Glutamatergic neuron (in vitro differentiated cells): ENCODE measurements at regions not wholly inside any gene's neighbourhood (a gene's known extent, or its start where the extent isn't known, plus 50 kb on each side); places are given as distances from the start of the nearest gene placed in this dataset.
A peak's percentile ranks its signal among the peaks of the same experiment; 100 is the strongest.

Source experiments
- DNase-seq: peaks from one replicate; pipeline ENCODE4 v3.0.0; 2022
- H3K27ac Mint-ChIP-seq: one replicate; pipeline ENCODE4 v1.8.0; 2020; ENCODE audit warnings: mild to moderate bottlenecking, mixed read lengths, inconsistent platforms; ENCODE audit not compliant: unreplicated experiment
- H3K27me3 Mint-ChIP-seq: one replicate; pipeline ENCODE4 v1.8.0; 2020; ENCODE audit warnings: mild to moderate bottlenecking, moderate library complexity, mixed read lengths, inconsistent platforms; ENCODE audit not compliant: unreplicated experiment
- H3K36me3 Mint-ChIP-seq: one replicate; pipeline ENCODE4 v1.8.0; 2020; ENCODE audit warnings: mild to moderate bottlenecking, mixed read lengths, inconsistent platforms; ENCODE audit not compliant: unreplicated experiment
- H3K4me1 Mint-ChIP-seq: one replicate; pipeline ENCODE4 v1.8.0; 2020; ENCODE audit warnings: mild to moderate bottlenecking, low read depth, mixed read lengths, inconsistent platforms; ENCODE audit not compliant: unreplicated experiment
- H3K4me3 Mint-ChIP-seq: one replicate; pipeline ENCODE4 v1.8.0; 2020; ENCODE audit warnings: mild to moderate bottlenecking, mixed read lengths, inconsistent platforms; ENCODE audit not compliant: unreplicated experiment
- H3K9me3 Mint-ChIP-seq: one replicate; pipeline ENCODE4 v1.8.0; 2020; ENCODE audit warnings: mild to moderate bottlenecking, moderate library complexity, mixed read lengths, inconsistent platforms; ENCODE audit not compliant: unreplicated experiment
- TF ChIP-seq, protein P1 (sequence below): fragments of 200-600 bp; sonication (generic); IDR thresholded peaks from one replicate; pipeline ENCODE4 v1.5.0; 2021; ENCODE audit not compliant: partially characterized antibody, unreplicated experiment

GRCh38 chr20:48066851-48067250, 281.6 kb upstream of the SULF2 start:
- no peak overlapping the region for H3K27ac Mint-ChIP-seq
- no peak overlapping the region for H3K4me3 Mint-ChIP-seq
- no peaks in the 10 kb centered on the region for H3K36me3 Mint-ChIP-seq

GRCh38 chr20:48066246-48066645, 281.0 kb upstream of the SULF2 start:
- H3K27ac Mint-ChIP-seq = no peak overlapping the region
- H3K9me3 Mint-ChIP-seq = no peaks in the 10 kb centered on the region
- no peak overlapping the region for H3K4me3 Mint-ChIP-seq
- peaks cover 9% of the 10 kb centered on the region for H3K4me1 Mint-ChIP-seq
- H3K36me3 Mint-ChIP-seq = no peaks in the 10 kb centered on the region
- TF ChIP-seq, protein P1, sequence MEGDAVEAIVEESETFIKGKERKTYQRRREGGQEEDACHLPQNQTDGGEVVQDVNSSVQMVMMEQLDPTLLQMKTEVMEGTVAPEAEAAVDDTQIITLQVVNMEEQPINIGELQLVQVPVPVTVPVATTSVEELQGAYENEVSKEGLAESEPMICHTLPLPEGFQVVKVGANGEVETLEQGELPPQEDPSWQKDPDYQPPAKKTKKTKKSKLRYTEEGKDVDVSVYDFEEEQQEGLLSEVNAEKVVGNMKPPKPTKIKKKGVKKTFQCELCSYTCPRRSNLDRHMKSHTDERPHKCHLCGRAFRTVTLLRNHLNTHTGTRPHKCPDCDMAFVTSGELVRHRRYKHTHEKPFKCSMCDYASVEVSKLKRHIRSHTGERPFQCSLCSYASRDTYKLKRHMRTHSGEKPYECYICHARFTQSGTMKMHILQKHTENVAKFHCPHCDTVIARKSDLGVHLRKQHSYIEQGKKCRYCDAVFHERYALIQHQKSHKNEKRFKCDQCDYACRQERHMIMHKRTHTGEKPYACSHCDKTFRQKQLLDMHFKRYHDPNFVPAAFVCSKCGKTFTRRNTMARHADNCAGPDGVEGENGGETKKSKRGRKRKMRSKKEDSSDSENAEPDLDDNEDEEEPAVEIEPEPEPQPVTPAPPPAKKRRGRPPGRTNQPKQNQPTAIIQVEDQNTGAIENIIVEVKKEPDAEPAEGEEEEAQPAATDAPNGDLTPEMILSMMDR = no peak
- no peak for DNase-seq
- peaks cover 2% of the 10 kb centered on the region for H3K27me3 Mint-ChIP-seq

More at GRCh38 chr20:48066851-48067250, 281.6 kb upstream of the SULF2 start:
- no peak for DNase-seq
- Mint-ChIP-seq H3K4me1 (peaks cover 9% of the 10 kb centered on the region), H3K9me3 (no peaks in the 10 kb centered on the region), H3K27me3 (peaks cover 2% of the 10 kb centered on the region)
- TF ChIP-seq, protein P1 = no peak

DNA sequence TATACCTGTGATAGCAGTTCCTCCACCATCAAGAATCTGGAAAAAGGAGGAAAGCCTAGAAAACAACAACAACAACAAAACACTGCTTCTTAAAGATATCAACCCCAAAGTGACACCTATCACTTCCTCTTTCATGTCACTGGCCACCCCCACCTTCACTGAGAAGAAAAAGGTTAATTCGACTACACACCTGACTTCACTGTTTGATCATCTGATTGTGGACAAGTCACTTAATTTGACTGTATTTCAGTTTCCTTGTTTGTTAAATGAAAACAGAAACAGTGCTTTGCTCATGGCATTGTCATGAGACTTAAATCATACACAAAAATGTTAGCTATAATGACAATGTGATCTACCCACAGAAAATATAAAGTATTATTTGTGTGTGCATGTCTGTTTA, 280.6 kb upstream of the SULF2 start:
- H3K4me1 Mint-ChIP-seq = peaks cover 13% of the 10 kb centered on the region
- no peak overlapping the region for H3K27ac Mint-ChIP-seq
- DNase-seq = no peak
- H3K36me3 Mint-ChIP-seq = no peaks in the 10 kb centered on the region
- H3K9me3 Mint-ChIP-seq = no peaks in the 10 kb centered on the region
- H3K4me3 Mint-ChIP-seq = no peak overlapping the region
- H3K27me3 Mint-ChIP-seq = peaks cover 2% of the 10 kb centered on the region
- TF ChIP-seq, protein P1 = no peak

DNA sequence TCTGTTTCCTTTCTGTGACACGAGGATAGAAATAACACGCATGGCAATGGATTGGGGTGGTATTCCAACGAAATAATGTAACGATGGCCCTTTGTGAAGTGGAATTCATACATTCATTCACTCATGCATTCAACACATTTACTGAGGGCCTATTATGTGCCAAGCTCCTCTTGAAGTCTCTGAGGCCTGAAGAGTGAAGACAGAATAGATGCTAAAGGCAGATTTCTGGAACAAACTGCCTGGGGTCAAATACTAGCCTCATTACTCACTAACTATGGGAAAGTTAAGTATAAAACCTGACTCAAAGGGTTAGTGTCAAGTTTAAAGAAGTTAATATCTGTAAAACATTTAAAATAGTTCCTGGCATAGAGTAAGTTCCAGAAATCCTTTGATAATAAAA, 279.6 kb upstream of the SULF2 start:
- H3K27ac Mint-ChIP-seq = no peak overlapping the region
- no peaks in the 10 kb centered on the region for H3K36me3 Mint-ChIP-seq
- H3K27me3 Mint-ChIP-seq = peaks cover 4% of the 10 kb centered on the region
- DNase-seq = no peak
- TF ChIP-seq, protein P1 = no peak
- no peak overlapping the region for H3K4me3 Mint-ChIP-seq
- no peaks in the 10 kb centered on the region for H3K9me3 Mint-ChIP-seq
- peaks cover 9% of the 10 kb centered on the region for H3K4me1 Mint-ChIP-seq

- H3K27ac Mint-ChIP-seq = no peak overlapping the region
- H3K9me3 Mint-ChIP-seq = no peaks in the 10 kb centered on the region
- peaks cover 5% of the 10 kb centered on the region for H3K36me3 Mint-ChIP-seq
- H3K27me3 Mint-ChIP-seq = peaks cover 4% of the 10 kb centered on the region
- H3K4me1 Mint-ChIP-seq = peaks cover 9% of the 10 kb centered on the region
- TF ChIP-seq, protein P1 = no peak
- H3K4me3 Mint-ChIP-seq = peak overlapping the region; percentile 71
- no peak for DNase-seq
Measured at GRCh38 chr20:48060841-48061720, 275.8 kb upstream of the SULF2 start.
